Endothelial cell of umbilical vein (primary cell): ENCODE measurements at regions not wholly inside any gene's neighbourhood (a gene's known extent, or its start where the extent isn't known, plus 50 kb on each side); places are given as distances from the start of the nearest gene placed in this dataset.

ENCODE experiments used
- CTCF ChIP-seq, 2 donors: IDR thresholded peaks; 1 replicate in 1 of 2; 2 replicates in 1 of 2; pipeline ENCODE4 v1.5.1; 2011; ENCODE audit warnings: low read length in 2 of 2, mild to moderate bottlenecking in 2 of 2, moderate library complexity in 2 of 2, control low read depth in 1 of 2, inconsistent platforms in 1 of 2, low read depth in 1 of 2; ENCODE audit not compliant: insufficient read depth in 1 of 2; ENCODE audit errors: extremely low read depth in 1 of 2
- GATA2 ChIP-seq: IDR thresholded peaks from 2 replicates; pipeline ENCODE4 v1.7.0; 2011; ENCODE audit warnings: low read depth, mild to moderate bottlenecking, moderate library complexity, mixed read lengths, low read length; ENCODE audit not compliant: insufficient read length, insufficient read depth
- POLR2A ChIP-seq: IDR thresholded peaks from 2 replicates; pipeline ENCODE4 v1.6.1; 2012; ENCODE audit warnings: low read depth, mild to moderate bottlenecking, control low read depth, low read length
- POLR2AphosphoS5 ChIP-seq: IDR thresholded peaks from 2 replicates; pipeline ENCODE4 v1.6.1; 2012; ENCODE audit warnings: low read depth, mild to moderate bottlenecking, control low read depth, low read length, moderate library complexity; ENCODE audit not compliant: insufficient read depth

DNA sequence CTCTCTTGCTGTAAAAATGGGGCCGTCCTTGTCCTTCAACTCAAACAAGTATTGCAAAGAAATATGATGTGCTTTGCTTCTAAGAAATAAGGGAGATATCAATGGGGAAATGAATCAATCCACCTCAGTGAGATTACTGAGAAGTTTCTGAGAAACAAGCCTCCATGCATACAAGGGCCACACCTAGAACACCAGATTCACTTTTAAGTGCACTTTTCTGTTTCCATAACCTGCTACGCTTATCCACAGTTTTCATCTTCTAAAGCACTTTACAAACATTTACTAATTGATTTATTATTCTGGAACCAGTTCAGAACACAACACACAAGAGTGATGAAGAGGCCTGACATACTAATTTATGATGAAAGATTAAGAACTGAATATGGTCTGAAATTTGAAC, 54.0 kb upstream of the BOD1L1 start:
- TF ChIP-seq POLR2A (no peak), CTCF (IDR thresholded peaks at IDR 0.05; ENCODE audit: extremely low read depth in 1 of 2, insufficient read depth in 1 of 2, low read depth in 1 of 2, low read length in 2 of 2) (no peak), GATA2 (no peak), POLR2AphosphoS5 (no peak)
